NCI-H460 (cell line): ENCODE measurements at regions not wholly inside any gene's neighbourhood (a gene's known extent, or its start where the extent isn't known, plus 50 kb on each side); places are given as distances from the start of the nearest gene placed in this dataset.
A peak's percentile ranks its signal among the peaks of the same experiment; 100 is the strongest.

Experiments
- DNase-seq: peaks from one replicate; pipeline ENCODE4 v3.0.0-alpha.2; 2016; ENCODE audit warnings: low read depth; ENCODE audit errors: extremely low read depth

- DNase-seq, result no peak
Observed at GRCh38 chr1:164064501-164064900, 494.5 kb upstream of the PBX1 start.

GRCh38 chr1:164071288-164071687 is 487.7 kb upstream of the PBX1 start:
- DNase-seq, result no peak

GRCh38 chr1:164086832-164087231 is 472.2 kb upstream of the PBX1 start:
- DNase-seq, result no peak

- no peak for DNase-seq
Observed at GRCh38 chr1:164087906-164088453, 471.0 kb upstream of the PBX1 start.

- no peak for DNase-seq
Observed at GRCh38 chr1:164092603-164093353, 466.2 kb upstream of the PBX1 start.

- DNase-seq, result no peak
Observed at GRCh38 chr1:164093543-164093942, 465.4 kb upstream of the PBX1 start.

GRCh38 chr1:164101802-164102201 is 457.2 kb upstream of the PBX1 start:
- no peak for DNase-seq

GRCh38 chr1:164131949-164132348 is 427.0 kb upstream of the PBX1 start:
- no peak for DNase-seq

GRCh38 chr1:164137273-164137925 is 421.6 kb upstream of the PBX1 start:
- DNase-seq, result no peak

GRCh38 chr1:164141797-164142196 is 417.2 kb upstream of the PBX1 start:
- DNase-seq, result no peak

- no peak for DNase-seq
Observed at GRCh38 chr1:164154622-164155021, 404.4 kb upstream of the PBX1 start.

- no peak for DNase-seq
Observed at GRCh38 chr1:164155347-164155746, 403.6 kb upstream of the PBX1 start.

- no peak for DNase-seq
Observed at GRCh38 chr1:164163289-164163849, 395.6 kb upstream of the PBX1 start.

- no peak for DNase-seq
Observed at GRCh38 chr1:164165466-164165865, 393.5 kb upstream of the PBX1 start.

GRCh38 chr1:164166454-164166853 is 392.5 kb upstream of the PBX1 start:
- DNase-seq, result peak; percentile 34

- DNase-seq, result no peak
Observed at GRCh38 chr1:164177118-164177517, 381.9 kb upstream of the PBX1 start.

GRCh38 chr1:164180824-164181223 is 378.2 kb upstream of the PBX1 start:
- no peak for DNase-seq

GRCh38 chr1:164183854-164184635 is 374.9 kb upstream of the PBX1 start:
- DNase-seq, result no peak

- no peak for DNase-seq
Observed at GRCh38 chr1:164186881-164187280, 372.1 kb upstream of the PBX1 start.

GRCh38 chr1:164188497-164188896 is 370.5 kb upstream of the PBX1 start:
- DNase-seq, result no peak

- DNase-seq, result no peak
Observed at GRCh38 chr1:164191191-164191590, 367.8 kb upstream of the PBX1 start.
